SK-MEL-5 (cell line): ENCODE measurements at regions not wholly inside any gene's neighbourhood (a gene's known extent, or its start where the extent isn't known, plus 50 kb on each side); places are given as distances from the start of the nearest gene placed in this dataset.
A peak's percentile ranks its signal among the peaks of the same experiment; 100 is the strongest.
"Not testable (repeated sequence)": the region's sequence is repeated elsewhere in the genome, so short reads cannot be mapped to it uniquely, and the experiment has no call there.

ENCODE experiments used
- DNase-seq: peaks from one replicate; pipeline ENCODE4 v3.0.0-alpha.2; 2016; ENCODE audit warnings: low read depth, low spot score
- in situ Hi-C: cut with HindIII; loops from 2 replicates; pipeline ENCODE4 v1.10.0; 2016; ENCODE audit warnings: low sequenced_read_pairs, high pct_unique_total_duplicates, low pct_unique_long_range_greater_than_20kb

GRCh38 chr12:47520029-47520428 is 185.8 kb downstream of the RPAP3 start:
- in situ Hi-C loops = no loop called here
- no peak for DNase-seq

DNA sequence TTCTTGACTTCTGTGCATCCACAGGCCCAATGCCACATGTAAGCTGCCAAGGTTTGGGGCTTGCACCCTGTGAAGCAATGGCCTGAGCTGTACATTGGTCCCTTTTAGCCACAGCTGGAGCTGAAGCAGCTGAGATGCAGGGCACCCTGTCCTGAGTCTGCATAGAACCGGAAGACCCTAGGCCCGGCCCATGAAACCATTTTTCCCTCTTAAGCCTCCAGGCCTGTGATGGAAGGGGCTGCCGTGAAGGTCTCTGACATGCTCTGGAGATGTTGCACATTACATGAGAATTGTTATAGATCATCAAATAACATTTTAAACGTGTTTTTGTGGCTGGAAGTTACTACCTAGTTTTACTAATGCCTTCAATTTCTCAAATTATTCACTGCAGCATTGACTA is 188.7 kb downstream of the RPAP3 start:
- no peak for DNase-seq
- in situ Hi-C loops = no loop called here

- no peak for DNase-seq
- in situ Hi-C loops = no loop called here
These were observed 196.4 kb downstream of the RPAP3 start for GRCh38 chr12:47509398-47509851.

- in situ Hi-C loops = no loop called here
- DNase-seq = no peak
These were observed 198.6 kb downstream of the RPAP3 start for GRCh38 chr12:47507221-47507620.

- no peak for DNase-seq
- in situ Hi-C loops = no loop called here
These were observed 200.9 kb downstream of the RPAP3 start for GRCh38 chr12:47504775-47505446.

- no peak for DNase-seq
- in situ Hi-C loops = no loop called here
These were observed 212.0 kb downstream of the RPAP3 start for GRCh38 chr12:47493801-47494200.

GRCh38 chr12:47491516-47492305 is 214.1 kb downstream of the RPAP3 start:
- in situ Hi-C loops = no loop called here
- no peak for DNase-seq

DNA sequence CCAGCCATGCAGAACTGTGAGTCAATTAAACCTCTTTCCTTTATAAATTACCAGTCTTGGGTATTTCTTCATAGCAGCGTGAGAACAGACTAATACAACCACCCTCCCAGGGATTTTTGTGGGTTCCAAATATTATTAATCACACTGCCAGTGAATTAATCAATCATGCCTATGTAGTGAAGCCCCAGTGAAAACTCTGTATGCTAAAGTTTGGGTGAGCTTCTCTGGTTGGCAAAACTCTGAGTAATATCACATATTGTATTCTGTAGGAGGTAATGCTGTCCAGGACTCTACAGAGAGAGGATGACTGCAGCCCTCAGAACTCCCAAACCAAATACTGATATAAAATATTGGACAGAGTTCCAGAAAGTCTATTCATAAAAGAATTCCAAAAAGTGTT is 216.9 kb downstream of the RPAP3 start:
- in situ Hi-C loops = no loop called here
- no peak for DNase-seq

GRCh38 chr12:47481041-47481440 is 224.8 kb downstream of the RPAP3 start:
- in situ Hi-C loops = no loop called here
- no peak for DNase-seq

DNA sequence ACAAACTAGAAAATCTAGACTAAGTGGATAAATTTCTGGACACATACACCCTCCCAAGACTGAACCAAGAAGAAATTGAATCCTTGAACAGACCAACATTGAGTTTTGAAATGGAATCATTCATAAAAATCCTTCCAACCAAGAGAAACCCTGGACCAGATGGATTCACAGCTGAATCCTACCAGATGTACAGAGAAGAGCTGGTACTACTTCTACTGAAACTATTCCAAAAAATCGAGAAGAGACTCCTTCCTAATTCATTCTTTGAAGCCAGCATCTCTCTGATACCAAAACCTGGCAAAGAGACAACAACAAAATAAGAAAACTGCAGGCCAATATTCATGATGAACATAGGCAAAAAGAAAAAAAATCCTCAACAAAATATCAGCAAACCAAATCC is 227.4 kb downstream of the RPAP3 start:
- DNase-seq = no peak
- in situ Hi-C loops = no loop called here

- in situ Hi-C loops = no loop called here
- DNase-seq = no peak
These were observed 232.7 kb downstream of the RPAP3 start for GRCh38 chr12:47473091-47473490.

- DNase-seq, in situ Hi-C loops: not testable (repeated sequence)
These were observed 235.5 kb downstream of the RPAP3 start for GRCh38 chr12:47470349-47470748.

GRCh38 chr12:47463918-47464317 is 241.9 kb downstream of the RPAP3 start:
- in situ Hi-C loops, DNase-seq: not testable (repeated sequence)

DNA sequence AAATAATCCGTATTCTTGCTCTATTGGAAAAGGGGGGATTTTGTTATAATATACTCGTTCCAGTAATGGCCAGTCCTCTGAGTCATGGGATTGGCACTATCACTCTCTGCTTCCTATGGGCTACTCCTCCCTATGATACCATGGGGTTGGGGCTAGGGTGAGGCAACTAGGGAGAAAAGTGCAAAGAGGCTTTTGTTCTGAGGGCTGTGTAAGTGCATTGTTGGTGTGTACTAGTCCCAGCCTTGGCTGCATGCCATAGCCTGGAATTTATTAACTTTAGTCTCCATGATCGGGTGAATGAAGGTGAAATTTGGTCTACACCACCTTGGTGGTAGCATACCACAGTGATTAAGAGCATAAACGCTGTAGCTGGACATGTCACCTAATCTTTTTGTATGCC is 247.6 kb downstream of the RPAP3 start:
- in situ Hi-C loops = no loop called here
- peak; percentile 6 for DNase-seq

DNA sequence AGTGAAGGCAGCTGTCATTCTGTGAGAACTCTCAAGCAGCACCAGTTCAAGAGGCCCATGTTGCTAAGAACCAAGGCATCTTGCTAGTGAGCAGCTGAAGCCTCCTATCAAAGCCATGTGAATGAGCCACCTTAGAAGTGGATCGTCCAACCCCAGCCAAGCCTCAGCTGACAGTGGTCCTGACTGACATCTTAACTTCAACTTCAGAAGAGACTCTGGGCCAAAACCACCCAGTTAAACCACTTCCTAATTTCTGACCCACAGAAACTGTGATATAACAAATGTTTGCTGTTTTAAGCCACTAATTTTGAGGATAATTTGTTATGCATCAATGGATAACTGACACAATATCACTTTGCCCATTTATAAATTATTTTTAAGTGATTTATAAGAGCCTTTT is 256.0 kb downstream of the RPAP3 start:
- no peak for DNase-seq
- in situ Hi-C loops = no loop called here

- in situ Hi-C loops = no loop called here
- DNase-seq = no peak
These were observed 263.5 kb downstream of the RPAP3 start for GRCh38 chr12:47442310-47442709.

DNA sequence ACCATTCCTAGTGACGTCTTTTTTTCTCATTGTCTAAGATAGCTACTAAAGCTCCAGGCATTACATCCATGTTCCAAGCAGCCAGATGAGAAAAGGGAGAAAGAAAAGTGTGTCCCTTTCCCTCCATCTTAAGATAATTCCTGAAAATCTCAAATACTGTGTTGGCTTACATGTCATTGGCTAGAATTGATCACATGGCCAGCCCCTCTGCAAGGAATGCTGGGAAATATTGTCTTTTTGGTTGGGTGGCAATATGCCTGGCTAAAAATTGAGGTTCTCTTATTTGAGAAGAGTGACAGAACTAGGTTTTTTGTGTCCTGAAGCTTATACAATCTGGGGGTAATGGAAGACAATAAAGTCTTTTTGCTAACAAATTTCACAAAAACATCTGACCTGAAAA is 264.3 kb downstream of the RPAP3 start:
- DNase-seq = no peak
- in situ Hi-C loops = no loop called here

DNA sequence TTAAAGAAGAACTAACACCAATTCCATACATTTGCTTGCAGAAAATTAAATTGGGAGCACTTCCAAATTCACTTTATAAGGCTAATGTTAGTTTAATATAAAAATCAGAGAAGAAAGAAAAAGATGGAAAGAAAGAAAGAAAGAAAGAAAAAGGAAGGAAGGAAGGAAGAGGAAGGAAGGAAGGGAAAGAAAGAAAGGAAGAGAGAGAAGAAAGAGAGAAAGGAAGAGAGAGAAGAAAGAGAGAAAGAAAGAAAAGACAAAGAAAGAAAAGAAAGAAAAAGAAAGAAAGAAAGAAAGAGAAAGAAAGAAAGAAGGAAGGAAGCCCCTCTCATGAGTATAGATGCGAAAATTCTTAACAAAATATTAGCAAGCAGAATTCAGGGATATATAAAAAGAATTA is 267.7 kb downstream of the RPAP3 start:
- no peak for DNase-seq
- in situ Hi-C loops = no loop called here

- DNase-seq = no peak
- in situ Hi-C loops = no loop called here
These were observed 268.3 kb downstream of the RPAP3 start for GRCh38 chr12:47437570-47437969.
